ENCODE measurements at regions not wholly inside any gene's neighbourhood (a gene's known extent, or its start where the extent isn't known, plus 50 kb on each side); places are given as distances from the start of the nearest gene placed in this dataset.

GRCh38 chr6:140175486-140175885 is 801.0 kb upstream of the CITED2 start:
- TF ChIP-seq CTCF (IDR thresholded peaks at IDR 0.05; ENCODE audit: poor library complexity) (no peak), EZH2 (IDR thresholded peaks at IDR 0.05; ENCODE audit: borderline replicate concordance) (no peak), EZH2phosphoT487 (IDR thresholded peaks at IDR 0.05; ENCODE audit: low read depth, severe bottlenecking, unreplicated experiment) (no peak)

Measured in hepatocyte (in vitro differentiated cells).